ENCODE measurements at regions not wholly inside any gene's neighbourhood (a gene's known extent, or its start where the extent isn't known, plus 50 kb on each side); places are given as distances from the start of the nearest gene placed in this dataset.

GRCh38 chr12:34376133-34376799 is 354.0 kb downstream of the ALG10 start:
- DNase-seq (ENCODE audit: low read depth in 2 of 2): no peak

DNA sequence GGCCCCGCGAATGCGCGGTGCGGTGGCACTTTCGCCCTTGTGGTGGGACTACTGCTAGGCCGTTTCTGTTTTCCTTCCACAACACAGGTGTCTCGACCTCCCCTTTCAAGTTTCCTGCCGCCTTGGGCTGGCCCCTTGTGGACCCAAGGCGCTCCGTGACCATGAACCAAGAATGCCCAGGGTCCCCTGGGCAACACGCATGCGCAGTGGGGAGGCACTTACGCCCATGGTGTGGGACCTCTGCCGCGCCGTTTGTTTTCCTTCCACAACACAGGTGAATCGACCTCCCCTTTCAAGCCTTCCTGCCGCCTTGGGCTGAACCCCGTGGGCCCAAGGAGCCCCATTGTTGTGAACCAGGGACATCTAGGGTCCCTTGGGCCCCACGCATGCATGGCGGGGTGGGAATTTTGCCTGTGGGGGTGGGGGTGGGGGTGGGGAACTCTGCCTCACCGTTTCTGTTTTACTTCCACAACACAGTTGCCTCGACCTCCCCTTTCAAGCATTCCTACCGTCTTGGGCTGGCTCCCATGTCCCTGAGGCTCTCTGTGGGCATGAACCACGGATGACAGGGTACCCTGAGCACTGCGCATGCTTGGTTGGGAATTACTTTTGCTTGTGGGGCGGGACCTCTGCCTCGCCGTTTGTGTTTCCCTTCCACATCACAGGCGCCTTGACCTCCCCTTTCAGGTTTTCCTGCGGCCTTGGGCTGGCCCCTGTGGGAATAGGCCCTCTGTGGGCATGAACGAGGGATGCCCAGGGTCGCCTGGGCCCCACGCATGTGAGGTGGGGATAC is 355.1 kb downstream of the ALG10 start:
- DNase-seq (ENCODE audit: low read depth in 2 of 2): no peak

- DNase-seq (ENCODE audit: low read depth in 2 of 2): no peak
Measured at GRCh38 chr12:34379142-34379541, 356.8 kb downstream of the ALG10 start.

DNA sequence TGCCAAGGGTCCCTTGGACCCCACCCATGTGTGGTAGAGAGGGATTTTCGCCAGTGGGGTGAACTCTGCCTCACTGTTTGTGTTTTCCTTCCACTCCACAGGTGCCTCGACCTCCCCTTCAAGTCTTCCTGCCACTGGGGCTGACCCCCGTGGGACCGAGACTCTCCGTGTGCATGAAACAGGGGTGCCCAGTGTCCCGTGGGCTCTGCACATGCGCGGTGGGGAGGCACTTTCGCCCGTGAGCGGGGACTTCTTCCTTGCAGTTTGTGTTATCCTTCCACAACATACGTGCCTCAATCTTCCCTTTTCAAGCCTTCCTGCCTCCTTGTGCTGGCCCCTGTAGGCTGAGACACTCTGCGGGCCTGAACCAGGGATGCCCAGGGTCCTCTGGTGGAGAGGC is 362.4 kb downstream of the ALG10 start:
- DNase-seq (ENCODE audit: low read depth in 2 of 2): no peak

GRCh38 chr12:34386016-34386415 is 363.7 kb downstream of the ALG10 start:
- DNase-seq (ENCODE audit: low read depth in 2 of 2): no peak

DNA sequence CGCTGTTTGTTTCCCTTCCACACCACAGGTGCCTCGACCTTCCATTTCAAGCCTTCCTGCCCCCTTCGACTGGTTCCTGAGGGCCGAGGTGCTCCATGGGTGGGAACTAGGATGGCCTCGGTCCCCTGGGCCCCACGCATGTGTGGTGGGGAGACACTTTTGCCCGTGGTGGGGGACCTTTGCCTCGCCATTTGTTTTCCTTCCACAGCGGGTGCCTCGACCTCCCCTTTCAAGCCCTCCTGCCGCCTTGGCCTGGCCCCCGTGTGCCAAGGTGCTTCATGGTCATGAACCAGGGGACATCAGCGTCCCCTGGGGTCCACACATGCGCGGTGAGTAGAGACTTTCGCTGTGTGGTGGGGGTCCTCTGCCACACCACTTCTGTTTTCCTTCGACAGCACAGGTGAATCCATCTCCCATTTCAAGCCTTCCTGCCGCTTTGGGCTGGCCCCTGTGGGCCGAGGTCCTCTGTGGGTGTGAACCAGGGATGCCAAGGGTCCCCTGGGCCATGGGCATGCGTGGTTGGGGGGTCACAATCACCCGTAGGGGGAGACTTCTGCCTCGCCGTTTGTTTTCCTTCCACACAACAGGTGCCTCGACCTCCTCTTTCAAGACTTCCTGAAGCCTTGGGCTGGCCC is 364.4 kb downstream of the ALG10 start:
- no peak for DNase-seq (ENCODE audit: low read depth in 2 of 2)

- DNase-seq (ENCODE audit: low read depth in 2 of 2): no peak
Measured at GRCh38 chr12:34387711-34388635, 365.7 kb downstream of the ALG10 start.

GRCh38 chr12:34388636-34389377 is 366.5 kb downstream of the ALG10 start:
- no peak for DNase-seq (ENCODE audit: low read depth in 2 of 2)

GRCh38 chr12:34389378-34390170 is 367.3 kb downstream of the ALG10 start:
- no peak for DNase-seq (ENCODE audit: low read depth in 2 of 2)

GRCh38 chr12:34390171-34390841 is 368.0 kb downstream of the ALG10 start:
- no peak for DNase-seq (ENCODE audit: low read depth in 2 of 2)

GRCh38 chr12:34390846-34391700 is 368.8 kb downstream of the ALG10 start:
- DNase-seq (ENCODE audit: low read depth in 2 of 2): no peak

DNA sequence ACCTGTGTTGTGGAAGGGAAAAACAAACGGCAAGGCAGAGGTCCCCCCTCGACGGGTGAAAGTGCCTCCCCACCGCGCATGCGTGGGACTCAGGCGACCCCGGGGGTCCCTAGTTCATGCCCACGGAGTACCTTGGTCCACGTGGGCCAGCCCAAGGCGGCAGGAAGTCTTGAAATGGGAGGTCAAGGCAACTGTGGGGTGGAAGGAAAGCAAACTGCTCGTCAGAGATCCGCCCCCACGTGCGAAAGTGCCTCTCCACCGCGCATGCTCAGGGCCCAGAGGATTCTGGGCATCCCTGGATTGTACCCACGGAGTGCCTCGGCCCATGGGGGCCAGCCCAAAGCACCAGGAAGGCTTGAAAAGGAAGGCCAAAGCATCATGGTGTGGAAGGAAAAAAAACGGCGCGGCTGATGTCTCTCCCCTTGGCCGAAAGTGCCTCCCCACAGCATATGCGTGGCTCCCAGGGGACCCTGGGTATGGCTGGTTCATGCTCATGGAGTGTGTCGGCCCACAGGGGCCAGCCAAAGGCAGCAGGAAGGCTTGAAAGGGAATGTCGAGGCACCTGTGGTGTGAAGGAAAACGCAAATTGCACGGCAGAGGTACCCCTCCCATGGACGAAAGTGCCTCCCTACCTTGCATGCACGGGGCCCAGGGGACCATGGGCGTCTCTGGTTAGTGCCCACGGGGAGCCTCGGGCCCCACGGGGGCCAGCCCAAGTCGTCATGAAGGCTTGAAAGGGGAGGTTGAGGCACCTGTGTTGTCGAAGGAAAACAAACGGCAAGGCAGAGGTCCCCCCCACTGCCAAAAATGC is 369.7 kb downstream of the ALG10 start:
- DNase-seq (ENCODE audit: low read depth in 2 of 2): no peak

- DNase-seq (ENCODE audit: low read depth in 2 of 2): no peak
Measured at GRCh38 chr12:34392741-34393085, 370.4 kb downstream of the ALG10 start.

DNA sequence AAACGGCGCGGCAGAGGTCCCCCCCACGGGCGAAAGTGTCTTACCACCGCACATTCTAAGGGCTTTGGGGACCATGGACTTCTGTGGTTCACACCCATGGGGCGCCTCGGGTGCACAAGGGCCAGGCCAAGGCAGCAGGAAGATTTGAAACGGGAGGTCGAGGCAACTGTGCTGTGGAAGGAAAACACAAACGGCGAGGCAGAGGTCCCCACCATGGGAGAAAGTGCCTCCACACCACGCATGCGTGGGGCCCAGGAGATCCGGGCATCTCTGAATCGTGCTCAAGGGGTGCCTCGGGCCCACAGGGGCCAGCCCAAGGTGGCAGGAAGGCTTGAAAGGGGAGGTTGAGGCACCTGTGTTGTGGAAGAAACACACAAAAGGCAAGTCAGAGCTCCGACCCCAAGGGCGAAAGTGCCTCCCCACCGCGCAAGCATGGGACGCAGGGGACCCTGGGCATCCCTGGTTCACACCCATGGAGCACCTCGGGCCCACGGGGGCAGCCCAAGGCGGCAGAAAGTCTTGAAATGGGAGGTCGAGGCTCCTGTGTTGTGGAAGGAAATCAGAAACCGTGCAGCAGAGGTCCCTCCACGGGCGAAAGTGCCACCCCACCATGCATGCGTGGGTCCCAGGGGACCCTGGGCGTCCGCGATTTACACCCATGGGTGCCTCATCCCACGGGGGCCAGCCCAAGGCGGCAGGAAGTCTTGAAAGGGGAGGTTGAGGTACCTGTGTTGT is 371.0 kb downstream of the ALG10 start:
- DNase-seq (ENCODE audit: low read depth in 2 of 2): no peak

DNA sequence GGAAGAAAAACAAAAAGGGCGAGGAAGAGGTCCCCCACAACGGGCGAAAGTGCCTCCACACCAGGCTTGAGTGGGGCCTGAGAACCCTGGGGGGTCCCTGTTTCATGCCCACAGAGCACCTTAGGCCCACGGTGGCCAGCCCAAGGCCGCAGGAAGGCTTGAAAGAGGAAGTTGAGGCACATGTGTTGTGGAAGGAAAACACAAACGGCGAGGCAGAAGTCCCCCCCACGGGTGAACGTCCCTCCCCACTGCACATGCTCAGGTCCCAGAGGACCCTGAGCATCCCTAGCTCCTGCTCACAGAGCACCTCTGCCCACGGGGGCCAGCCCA is 371.5 kb downstream of the ALG10 start:
- DNase-seq (ENCODE audit: low read depth in 2 of 2): no peak

DNA sequence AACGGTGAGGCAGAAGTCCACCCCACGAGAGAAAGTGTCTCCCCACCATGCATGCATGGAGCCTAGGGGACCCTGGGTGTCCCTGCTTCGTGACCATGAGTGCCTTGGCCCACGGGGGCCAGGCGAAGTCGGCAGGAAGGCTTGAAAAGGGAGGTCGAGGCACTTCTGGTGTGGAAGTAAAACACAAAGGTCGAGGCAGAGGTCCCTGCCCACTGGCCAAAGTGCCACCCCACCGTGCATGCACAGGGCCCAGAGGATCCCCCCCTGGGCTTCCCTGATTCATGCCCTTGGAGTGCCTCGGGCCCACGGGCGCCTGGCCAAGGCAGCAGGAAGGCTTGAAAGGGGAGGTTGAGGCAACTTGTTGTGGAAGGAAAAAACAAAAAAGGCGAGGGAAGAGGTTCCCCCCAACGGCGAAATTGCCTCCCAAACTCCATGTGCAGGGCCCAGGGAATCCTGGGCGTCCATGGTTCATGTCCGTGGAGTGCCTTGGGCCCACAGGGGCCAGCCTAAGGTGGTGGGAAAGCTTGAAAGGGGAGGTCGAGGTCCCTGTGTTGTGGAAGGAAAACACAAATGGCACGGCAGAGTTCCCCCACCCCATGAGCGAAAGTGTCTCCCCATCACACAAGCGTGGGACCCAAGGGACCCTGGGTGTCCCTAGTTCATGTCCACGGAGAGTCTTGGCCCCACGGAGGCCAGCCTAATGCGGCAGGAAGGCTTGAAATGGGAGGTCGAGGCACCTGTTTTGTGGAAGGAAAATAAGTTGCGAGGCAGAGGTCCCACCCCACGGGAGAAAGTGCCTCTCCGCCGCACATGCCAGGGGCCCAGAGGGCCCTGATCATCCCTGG is 372.1 kb downstream of the ALG10 start:
- DNase-seq (ENCODE audit: low read depth in 2 of 2): no peak

All from stimulated activated CD8-positive, alpha-beta memory T cell treated with anti-CD3 and anti-CD28 coated beads, Interleukin-7, amount 100 ng/mL, for 1 hour (primary cell).